ENCODE measurements at regions not wholly inside any gene's neighbourhood (a gene's known extent, or its start where the extent isn't known, plus 50 kb on each side); places are given as distances from the start of the nearest gene placed in this dataset.
"Not testable (repeated sequence)": the region's sequence is repeated elsewhere in the genome, so short reads cannot be mapped to it uniquely, and the experiment has no call there.

GRCh38 chr14:28983279-28983678, 216.7 kb downstream of the FOXG1 start:
- Mint-ChIP-seq H3K4me3 (no peak overlapping the region), H3K36me3 (ENCODE audit: low read depth) (no peaks in the 10 kb centered on the region), H3K9me3 (peaks cover 30% of the 10 kb centered on the region), H3K27ac (no peak overlapping the region), H3K4me1 (no peaks in the 10 kb centered on the region), H3K27me3 (no peaks in the 10 kb centered on the region)
- ATAC-seq (replicated peaks): no peak

- Mint-ChIP-seq H3K4me3 (no peak overlapping the region), H3K27ac (no peak overlapping the region), H3K27me3 (no peaks in the 10 kb centered on the region), H3K4me1 (no peaks in the 10 kb centered on the region), H3K36me3 (ENCODE audit: low read depth) (no peaks in the 10 kb centered on the region), H3K9me3 (peaks cover 20% of the 10 kb centered on the region)
- no peak for ATAC-seq (replicated peaks)
These were observed 220.9 kb downstream of the FOXG1 start for GRCh38 chr14:28987516-28987915.

- not testable (repeated sequence) for H3K27me3 Mint-ChIP-seq; H3K27ac Mint-ChIP-seq; H3K4me1 Mint-ChIP-seq; H3K4me3 Mint-ChIP-seq; H3K36me3 Mint-ChIP-seq (ENCODE audit: low read depth); ATAC-seq (replicated peaks)
- peaks cover 15% of the 10 kb centered on the region for H3K9me3 Mint-ChIP-seq
These were observed 230.6 kb downstream of the FOXG1 start for GRCh38 chr14:28997196-28997595.

- H3K36me3 Mint-ChIP-seq (ENCODE audit: low read depth): no peaks in the 10 kb centered on the region
- no peak overlapping the region for H3K27ac Mint-ChIP-seq
- no peaks in the 10 kb centered on the region for H3K4me1 Mint-ChIP-seq
- H3K27me3 Mint-ChIP-seq: no peaks in the 10 kb centered on the region
- peaks cover 14% of the 10 kb centered on the region for H3K9me3 Mint-ChIP-seq
- H3K4me3 Mint-ChIP-seq: no peak overlapping the region
- ATAC-seq (replicated peaks): no peak
These were observed 233.1 kb downstream of the FOXG1 start for GRCh38 chr14:28999656-29000055.

- no peak overlapping the region for H3K4me3 Mint-ChIP-seq
- no peaks in the 10 kb centered on the region for H3K27me3 Mint-ChIP-seq
- H3K9me3 Mint-ChIP-seq: peaks cover 8% of the 10 kb centered on the region
- no peaks in the 10 kb centered on the region for H3K36me3 Mint-ChIP-seq (ENCODE audit: low read depth)
- H3K4me1 Mint-ChIP-seq: no peaks in the 10 kb centered on the region
- ATAC-seq (replicated peaks): no peak
- H3K27ac Mint-ChIP-seq: no peak overlapping the region
These were observed 239.1 kb downstream of the FOXG1 start for GRCh38 chr14:29005647-29006046.

GRCh38 chr14:29007990-29008389, 241.4 kb downstream of the FOXG1 start:
- H3K27me3 Mint-ChIP-seq: no peaks in the 10 kb centered on the region
- no peaks in the 10 kb centered on the region for H3K36me3 Mint-ChIP-seq (ENCODE audit: low read depth)
- ATAC-seq (replicated peaks): no peak
- peaks cover 13% of the 10 kb centered on the region for H3K9me3 Mint-ChIP-seq
- H3K27ac Mint-ChIP-seq: no peak overlapping the region
- no peak overlapping the region for H3K4me3 Mint-ChIP-seq
- H3K4me1 Mint-ChIP-seq: no peaks in the 10 kb centered on the region

GRCh38 chr14:29016050-29016900, 249.7 kb downstream of the FOXG1 start:
- Mint-ChIP-seq H3K4me1 (no peaks in the 10 kb centered on the region), H3K27ac (no peak overlapping the region), H3K27me3 (no peaks in the 10 kb centered on the region), H3K36me3 (ENCODE audit: low read depth) (no peaks in the 10 kb centered on the region), H3K9me3 (peaks cover 11% of the 10 kb centered on the region), H3K4me3 (no peak overlapping the region)
- ATAC-seq (replicated peaks): no peak

- not testable (repeated sequence) for ATAC-seq (replicated peaks); H3K27ac Mint-ChIP-seq; H3K4me3 Mint-ChIP-seq; H3K27me3 Mint-ChIP-seq; H3K4me1 Mint-ChIP-seq; H3K36me3 Mint-ChIP-seq (ENCODE audit: low read depth)
- H3K9me3 Mint-ChIP-seq: peaks cover 17% of the 10 kb centered on the region
These were observed 256.9 kb downstream of the FOXG1 start for GRCh38 chr14:29023505-29023904.

GRCh38 chr14:29027441-29027840, 260.9 kb downstream of the FOXG1 start:
- H3K9me3 Mint-ChIP-seq: peaks cover 24% of the 10 kb centered on the region
- H3K4me1 Mint-ChIP-seq; H3K27ac Mint-ChIP-seq; H3K27me3 Mint-ChIP-seq; ATAC-seq (replicated peaks); H3K4me3 Mint-ChIP-seq; H3K36me3 Mint-ChIP-seq (ENCODE audit: low read depth): not testable (repeated sequence)

- not testable (repeated sequence) for H3K27me3 Mint-ChIP-seq; H3K4me3 Mint-ChIP-seq; H3K27ac Mint-ChIP-seq; ATAC-seq (replicated peaks); H3K36me3 Mint-ChIP-seq (ENCODE audit: low read depth); H3K4me1 Mint-ChIP-seq
- H3K9me3 Mint-ChIP-seq: peaks cover 24% of the 10 kb centered on the region
These were observed 261.5 kb downstream of the FOXG1 start for GRCh38 chr14:29027941-29028705.

- ATAC-seq (replicated peaks): no peak
- Mint-ChIP-seq H3K4me3 (no peak overlapping the region), H3K27me3 (no peaks in the 10 kb centered on the region), H3K4me1 (no peaks in the 10 kb centered on the region), H3K36me3 (ENCODE audit: low read depth) (no peaks in the 10 kb centered on the region), H3K9me3 (peaks cover 24% of the 10 kb centered on the region), H3K27ac (no peak overlapping the region)
These were observed 262.5 kb downstream of the FOXG1 start for GRCh38 chr14:29028973-29029582.

- Mint-ChIP-seq H3K9me3 (peaks cover 24% of the 10 kb centered on the region), H3K27me3 (no peaks in the 10 kb centered on the region), H3K27ac (no peak overlapping the region), H3K4me1 (no peaks in the 10 kb centered on the region), H3K36me3 (ENCODE audit: low read depth) (no peaks in the 10 kb centered on the region), H3K4me3 (no peak overlapping the region)
- no peak for ATAC-seq (replicated peaks)
These were observed 263.5 kb downstream of the FOXG1 start for GRCh38 chr14:29030121-29030520.

GRCh38 chr14:29030970-29031369, 264.4 kb downstream of the FOXG1 start:
- H3K4me3 Mint-ChIP-seq: no peak overlapping the region
- no peaks in the 10 kb centered on the region for H3K4me1 Mint-ChIP-seq
- no peaks in the 10 kb centered on the region for H3K27me3 Mint-ChIP-seq
- peaks cover 23% of the 10 kb centered on the region for H3K9me3 Mint-ChIP-seq
- ATAC-seq (replicated peaks): no peak
- H3K36me3 Mint-ChIP-seq (ENCODE audit: low read depth): no peaks in the 10 kb centered on the region
- H3K27ac Mint-ChIP-seq: no peak overlapping the region

GRCh38 chr14:29035134-29035533, 268.5 kb downstream of the FOXG1 start:
- ATAC-seq (replicated peaks): no peak
- Mint-ChIP-seq H3K36me3 (ENCODE audit: low read depth) (no peaks in the 10 kb centered on the region), H3K9me3 (peaks cover 7% of the 10 kb centered on the region), H3K4me3 (no peak overlapping the region), H3K4me1 (no peaks in the 10 kb centered on the region), H3K27ac (no peak overlapping the region), H3K27me3 (no peaks in the 10 kb centered on the region)

GRCh38 chr14:29037411-29037810, 270.8 kb downstream of the FOXG1 start:
- Mint-ChIP-seq H3K9me3 (peaks cover 14% of the 10 kb centered on the region), H3K36me3 (ENCODE audit: low read depth) (no peaks in the 10 kb centered on the region), H3K4me3 (no peak overlapping the region), H3K27me3 (no peaks in the 10 kb centered on the region), H3K27ac (no peak overlapping the region), H3K4me1 (no peaks in the 10 kb centered on the region)
- no peak for ATAC-seq (replicated peaks)
